GM19463 (cell line): ENCODE measurements at regions not wholly inside any gene's neighbourhood (a gene's known extent, or its start where the extent isn't known, plus 50 kb on each side); places are given as distances from the start of the nearest gene placed in this dataset.

ENCODE experiments used
- ATAC-seq: cut with Tn5 transposase; IDR thresholded peaks from one replicate; pipeline ENCODE4 v1.9.1; 2021; ENCODE audit warnings: mild to moderate bottlenecking, moderate library complexity; ENCODE audit not compliant: unreplicated experiment

DNA sequence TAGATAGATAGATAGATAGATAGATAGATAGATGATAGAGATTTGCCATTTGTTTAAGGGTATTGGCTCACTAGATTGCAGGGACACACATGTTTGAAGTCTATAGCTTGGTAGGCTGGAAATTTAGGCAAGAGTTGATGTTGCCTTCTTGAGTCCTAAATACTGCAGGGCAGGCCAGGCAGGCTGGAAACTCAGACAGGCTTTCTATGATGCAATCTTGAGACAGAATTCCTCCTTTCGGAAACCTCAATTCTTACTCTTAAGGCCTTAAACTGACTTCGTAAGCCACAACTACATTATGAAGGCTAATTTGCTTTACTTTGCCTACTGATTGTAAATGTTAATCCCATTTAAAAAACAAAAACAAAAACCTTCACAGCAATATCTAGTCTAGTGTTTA is 322.9 kb upstream of the AKR1E2 start:
- ATAC-seq, result no peak

DNA sequence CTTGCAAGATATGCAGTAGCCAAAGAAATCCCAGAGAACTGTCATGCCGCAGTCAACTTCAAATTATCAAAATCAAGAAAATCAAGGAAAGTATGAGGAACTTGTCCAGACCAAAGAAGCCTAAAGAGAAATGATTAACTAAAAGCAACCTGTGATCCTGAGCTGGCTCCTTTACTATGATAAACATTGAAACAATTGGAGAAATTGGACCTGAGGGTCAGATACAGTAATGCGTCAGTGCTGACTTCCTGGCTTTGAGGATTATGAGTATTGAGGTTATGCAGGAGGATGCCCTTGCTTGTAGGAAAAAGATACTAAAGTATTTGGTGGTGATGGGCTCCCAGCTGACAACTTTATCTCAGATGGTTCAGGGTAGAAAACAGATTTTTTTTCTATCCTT is 324.7 kb upstream of the AKR1E2 start:
- no peak for ATAC-seq

DNA sequence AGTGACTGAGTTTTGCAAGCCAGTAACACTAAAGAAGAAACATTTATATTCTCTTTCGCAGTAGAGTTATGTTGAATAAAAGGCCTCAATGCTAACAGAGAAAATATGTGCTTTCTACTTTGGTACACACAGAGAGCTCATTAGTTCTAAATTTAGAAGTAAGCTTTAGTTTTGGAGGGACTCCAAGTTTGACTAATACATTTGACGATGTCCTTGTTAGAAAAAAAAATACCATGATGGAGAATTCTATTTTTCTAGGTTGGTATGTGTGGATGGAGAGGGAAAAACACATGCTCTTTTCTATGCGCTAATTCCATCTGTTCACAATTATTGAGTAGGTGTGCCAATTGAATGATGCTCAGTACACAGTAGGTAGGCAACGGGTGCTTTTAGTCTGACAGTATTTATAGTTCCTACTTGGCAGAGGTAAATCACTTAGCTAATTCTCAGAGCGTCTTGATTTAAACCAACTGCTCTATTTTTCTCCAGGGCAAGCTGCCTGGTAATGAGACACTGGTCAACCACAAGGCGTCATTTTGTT is 327.2 kb upstream of the AKR1E2 start:
- no peak for ATAC-seq

DNA sequence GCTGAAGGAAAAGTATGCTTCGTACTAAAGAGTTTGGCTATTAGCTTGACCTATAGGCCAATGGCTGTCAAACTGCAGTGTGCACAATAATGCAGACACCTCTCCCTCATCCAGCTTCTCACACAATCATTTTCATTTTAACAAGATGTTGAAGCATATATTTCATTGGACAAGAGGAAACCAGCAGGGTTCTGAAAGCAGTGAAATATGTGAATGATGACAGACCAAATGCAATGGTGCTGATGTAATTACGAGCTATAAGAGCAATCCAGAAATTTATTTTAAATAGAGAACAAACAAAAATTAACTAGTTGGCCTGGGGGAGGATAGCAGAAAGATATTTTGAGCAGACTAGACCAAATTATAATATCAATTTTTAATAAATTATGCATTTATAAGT is 331.5 kb upstream of the AKR1E2 start:
- ATAC-seq, result no peak

DNA sequence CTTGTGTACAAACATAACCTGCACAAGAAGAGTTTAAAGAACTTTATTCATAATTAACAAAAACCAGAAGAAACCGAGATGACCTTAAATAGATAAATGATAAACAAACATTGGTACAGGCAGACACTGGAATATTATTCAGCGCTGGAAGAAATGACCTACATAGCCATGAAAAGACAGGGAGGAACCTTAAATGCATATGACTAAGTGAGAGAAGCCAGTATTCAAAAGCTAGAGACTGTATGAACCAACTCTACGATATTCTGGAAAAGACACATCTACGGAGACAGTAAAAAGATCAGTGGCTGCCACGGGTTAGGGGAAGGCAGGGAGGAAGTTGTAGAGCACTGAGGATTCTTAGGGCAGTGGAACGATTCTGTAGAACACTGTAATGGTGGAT is 333.8 kb upstream of the AKR1E2 start:
- no peak for ATAC-seq

DNA sequence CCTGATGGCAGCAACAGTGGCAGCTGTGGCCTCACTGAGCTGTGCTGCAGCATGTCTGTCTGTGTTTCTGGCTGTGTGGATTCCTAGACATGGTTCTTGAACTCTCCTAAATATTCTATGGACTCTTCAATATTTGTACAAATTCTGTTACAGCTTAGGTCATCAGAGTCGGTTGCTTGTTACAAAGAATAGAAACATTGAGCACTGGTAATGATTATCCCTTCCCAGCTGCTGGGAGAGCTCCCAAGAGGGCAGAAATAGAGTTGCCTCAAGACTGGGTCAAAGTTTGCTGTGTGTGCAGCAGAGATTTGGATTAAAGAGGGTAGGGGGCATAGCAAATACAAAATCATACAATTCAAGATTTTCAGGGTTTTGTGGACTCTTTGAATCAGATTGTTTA is 337.1 kb upstream of the AKR1E2 start:
- no peak for ATAC-seq

DNA sequence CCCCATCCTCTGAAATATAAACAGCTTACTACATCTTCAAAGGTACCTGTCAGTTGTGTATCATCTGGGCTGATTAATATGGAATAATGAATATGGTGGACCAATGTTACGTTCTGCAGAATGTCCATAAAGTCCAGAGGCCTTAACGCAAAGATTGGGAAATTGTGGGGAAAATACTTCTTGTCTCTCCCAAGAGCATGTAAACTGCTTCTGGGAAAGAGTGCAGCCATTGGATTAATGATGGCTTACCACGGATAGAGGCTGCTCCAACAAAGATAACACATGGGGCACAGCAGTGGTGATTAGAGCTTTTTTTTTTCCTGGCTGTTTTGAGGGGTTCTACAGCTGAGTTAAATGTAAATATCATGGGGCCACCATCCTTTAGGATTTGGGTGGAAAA is 340.4 kb upstream of the AKR1E2 start:
- ATAC-seq, result no peak

DNA sequence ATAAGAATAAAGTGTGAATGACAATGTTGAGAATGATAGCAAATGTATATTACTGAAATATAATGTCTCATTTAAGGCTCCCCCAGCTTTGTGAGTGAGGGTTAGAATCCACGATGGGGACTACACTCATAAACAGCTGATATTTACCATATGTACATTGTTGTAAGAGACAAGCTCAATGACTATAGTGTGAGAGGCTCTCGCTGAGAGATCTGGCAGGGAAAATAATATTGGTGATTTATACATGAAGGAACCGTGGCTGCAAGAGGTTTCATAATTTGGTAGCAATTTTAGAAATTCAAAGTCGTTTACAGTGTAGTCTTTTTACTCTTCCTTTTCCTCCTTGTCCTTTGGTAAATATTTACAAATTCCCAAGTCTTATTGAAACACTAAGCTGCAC is 342.2 kb upstream of the AKR1E2 start:
- no peak for ATAC-seq

DNA sequence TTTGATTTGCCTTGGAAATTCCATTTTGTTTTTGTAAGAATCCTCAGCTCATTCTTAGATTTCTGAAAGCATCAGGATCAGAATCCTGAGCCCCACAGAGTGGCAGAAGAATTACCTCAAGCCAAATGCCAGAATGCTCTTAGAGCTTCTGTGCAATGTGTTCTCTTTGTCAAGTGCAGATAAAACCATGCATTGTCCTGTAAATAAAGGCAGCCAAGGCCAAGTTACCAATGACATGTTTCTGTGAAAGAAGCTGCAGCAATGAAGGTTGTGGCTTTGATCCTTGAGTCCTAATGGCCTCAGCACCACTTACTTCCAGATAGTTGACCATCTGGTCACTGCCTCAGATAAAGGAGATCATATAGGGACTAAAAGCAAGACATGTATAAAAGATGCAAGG is 343.3 kb upstream of the AKR1E2 start:
- no peak for ATAC-seq

DNA sequence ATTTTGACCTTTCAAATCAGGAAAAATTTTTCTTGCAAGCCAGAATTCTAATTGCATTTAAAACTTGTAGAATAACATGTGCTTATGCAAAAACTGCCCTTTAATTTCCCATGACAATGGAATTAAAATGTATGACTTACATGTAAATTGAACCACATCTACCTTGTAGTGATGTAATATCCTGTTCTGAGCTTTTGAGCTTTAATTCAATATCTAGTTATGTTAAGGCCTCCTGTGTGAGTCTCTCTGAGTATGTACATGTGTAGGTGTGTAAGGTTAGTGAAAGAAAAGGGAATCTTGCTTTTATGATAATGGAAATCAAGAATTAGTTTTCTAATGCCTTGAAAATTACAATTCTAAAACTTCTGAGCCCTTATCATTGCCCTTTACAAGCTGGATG is 344.8 kb upstream of the AKR1E2 start:
- ATAC-seq, result no peak

DNA sequence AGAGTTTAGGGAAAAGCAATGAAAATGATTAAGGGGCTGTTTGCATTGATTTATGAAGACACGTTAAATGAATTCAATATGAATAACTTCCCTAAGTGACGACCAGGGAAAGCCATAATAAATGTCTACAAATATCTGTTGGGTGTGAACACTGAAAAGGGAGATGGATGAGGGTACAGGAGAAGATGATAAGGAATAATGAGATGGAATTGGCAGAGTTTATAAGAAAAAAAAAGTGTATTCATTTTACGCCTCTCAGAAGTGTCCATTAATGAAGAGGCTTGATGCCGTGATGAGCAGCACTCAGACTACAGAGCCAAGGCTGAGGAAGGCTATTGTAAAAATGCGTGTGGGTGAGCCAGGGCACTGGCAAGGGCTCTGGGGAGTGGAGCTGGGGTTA is 346.7 kb upstream of the AKR1E2 start:
- ATAC-seq, result no peak

DNA sequence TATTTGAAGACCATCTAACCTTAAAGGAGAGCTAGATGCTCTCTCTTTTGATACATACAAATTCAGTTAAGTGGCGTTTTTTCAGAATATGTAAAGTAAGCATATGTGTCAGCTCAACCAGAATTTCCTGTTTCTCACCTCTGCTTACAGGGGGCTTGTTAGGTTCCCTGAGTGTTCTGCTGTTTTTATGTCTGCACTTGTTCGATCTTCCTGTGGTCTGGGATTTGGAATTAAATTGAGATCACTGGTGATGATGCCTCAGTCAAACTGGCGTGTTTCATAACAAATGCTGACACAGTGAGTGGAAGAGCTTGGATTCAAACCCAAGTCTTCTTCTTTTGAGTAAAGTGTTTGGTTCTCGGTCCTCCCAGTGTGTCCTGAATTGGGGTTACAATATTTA is 348.3 kb upstream of the AKR1E2 start:
- no peak for ATAC-seq

DNA sequence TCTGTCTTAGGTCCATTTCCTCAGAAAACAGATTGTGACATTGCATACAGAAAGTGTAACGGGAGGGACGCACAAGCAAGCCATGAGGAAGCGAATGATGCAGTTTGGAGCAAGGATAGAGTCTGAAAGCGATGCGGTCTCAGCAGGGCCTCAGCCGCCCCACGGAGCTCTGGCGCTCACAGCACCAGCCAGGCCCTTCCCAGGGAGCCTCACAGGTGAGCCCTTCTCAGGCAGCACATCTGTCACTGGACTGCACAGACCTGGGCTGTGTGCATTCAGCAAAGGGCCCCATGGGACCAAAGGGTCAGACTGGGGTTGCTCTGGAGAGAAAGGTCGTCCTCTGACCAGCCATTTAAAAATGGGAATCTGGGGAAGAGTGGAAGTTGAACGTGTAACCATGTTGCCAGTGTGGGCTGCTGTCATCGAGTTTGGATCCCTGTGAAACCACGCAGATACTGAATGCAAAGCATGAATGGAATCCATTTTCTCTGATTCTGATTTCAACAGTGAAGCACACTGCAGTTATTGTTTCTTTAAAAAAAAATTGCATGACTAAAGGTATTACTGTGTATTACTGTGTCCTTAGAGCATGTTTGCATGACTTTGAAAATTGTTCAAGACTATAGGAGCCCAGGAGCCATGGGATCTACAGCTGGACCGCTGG is 350.0 kb upstream of the AKR1E2 start:
- ATAC-seq, result no peak

DNA sequence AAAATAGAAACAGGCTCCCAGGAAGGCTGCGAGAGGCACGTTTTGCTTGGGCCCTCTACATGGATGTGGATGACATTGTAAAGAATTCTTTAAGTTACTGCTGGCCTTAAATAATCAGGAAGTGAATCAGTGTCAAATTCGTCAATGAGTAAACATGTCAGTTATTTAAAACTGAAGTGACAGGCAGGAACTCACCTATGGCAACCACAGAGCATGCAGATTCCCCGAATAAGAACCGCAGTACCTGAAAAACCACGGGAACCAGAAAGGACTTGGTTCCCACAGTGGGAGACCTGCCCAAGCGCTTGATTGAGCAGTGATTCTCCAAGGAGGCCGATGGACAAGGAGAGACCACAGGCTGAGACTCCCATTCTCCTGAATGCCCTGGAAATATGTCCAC is 351.2 kb upstream of the AKR1E2 start:
- ATAC-seq, result no peak

DNA sequence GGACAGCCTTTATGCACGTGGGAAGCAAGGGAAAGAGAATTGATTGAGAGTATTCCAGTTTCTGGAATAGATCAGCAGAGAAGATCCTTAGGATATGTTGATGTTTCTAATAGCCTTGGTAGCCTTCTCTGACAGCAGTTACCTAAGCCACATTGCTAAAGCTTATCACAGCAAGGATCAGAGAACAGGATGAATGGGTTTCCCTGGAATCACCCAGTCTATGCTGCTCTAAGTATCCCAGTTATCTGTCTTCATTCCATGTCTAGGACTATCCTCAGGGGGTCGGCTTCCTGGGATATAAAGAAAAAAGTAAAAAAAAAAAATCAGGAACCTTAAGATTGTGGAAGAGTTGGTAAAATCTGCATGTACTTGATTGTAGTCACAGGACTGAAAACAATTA is 352.0 kb upstream of the AKR1E2 start:
- ATAC-seq, result no peak

DNA sequence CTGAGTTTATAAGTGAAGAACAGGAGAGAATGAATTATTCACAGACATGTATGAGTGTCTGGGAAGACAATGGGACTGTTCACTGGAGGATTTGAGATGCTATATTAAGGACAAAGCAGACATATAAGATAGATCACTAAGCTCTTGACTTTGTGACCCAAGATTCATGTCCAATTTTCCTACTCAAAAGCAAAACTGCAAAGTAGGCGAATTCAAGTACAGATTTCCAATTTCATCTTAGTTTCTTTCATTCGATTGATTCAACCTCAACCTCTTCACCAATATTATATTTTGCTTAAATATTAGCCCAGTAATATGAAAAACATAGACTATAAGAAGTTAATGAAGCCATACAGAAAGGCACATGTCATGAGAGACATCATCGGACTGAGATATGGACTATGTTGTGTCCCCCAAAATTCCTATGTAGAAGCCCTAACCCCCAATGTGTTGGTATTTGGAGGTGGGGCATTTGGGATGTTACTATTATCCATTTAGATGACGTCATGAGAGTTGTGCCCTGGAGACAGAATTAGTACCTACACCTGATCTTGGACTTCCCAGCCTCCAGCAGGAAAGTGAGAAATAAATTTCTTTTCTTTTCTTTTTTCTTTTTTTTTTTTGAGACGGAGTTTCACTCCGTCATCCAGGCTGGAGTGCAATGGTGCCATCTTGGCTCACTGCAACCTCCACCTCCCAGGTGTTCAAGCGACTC is 353.7 kb upstream of the AKR1E2 start:
- no peak for ATAC-seq

DNA sequence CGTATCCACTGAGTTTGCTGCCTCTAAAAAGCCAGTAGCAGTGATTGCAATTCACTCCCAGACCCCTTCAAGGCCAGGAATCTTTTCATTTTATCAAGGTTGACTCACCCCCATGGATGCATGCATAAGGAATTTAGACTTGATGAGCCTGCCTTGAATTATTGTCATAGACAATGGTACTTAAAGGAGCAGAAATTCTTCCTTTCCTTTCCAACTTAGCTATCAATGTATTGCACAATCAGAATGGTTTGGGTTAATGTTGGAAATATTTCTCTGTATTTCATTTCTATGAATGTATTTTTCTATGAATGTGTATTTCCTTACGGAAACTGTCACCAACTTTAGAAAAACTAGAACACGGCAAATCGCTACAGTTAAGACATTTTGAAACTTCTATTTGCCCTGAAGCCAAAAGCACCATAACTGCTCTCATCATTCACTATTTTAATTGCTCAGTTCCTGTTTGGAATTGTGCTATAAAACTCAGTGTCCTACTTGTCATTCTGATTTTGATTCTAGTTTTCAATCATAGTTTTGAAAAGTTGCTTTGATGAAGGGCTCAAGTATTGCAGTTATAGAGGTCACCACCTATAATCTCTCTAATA is 355.7 kb upstream of the AKR1E2 start:
- ATAC-seq, result no peak

DNA sequence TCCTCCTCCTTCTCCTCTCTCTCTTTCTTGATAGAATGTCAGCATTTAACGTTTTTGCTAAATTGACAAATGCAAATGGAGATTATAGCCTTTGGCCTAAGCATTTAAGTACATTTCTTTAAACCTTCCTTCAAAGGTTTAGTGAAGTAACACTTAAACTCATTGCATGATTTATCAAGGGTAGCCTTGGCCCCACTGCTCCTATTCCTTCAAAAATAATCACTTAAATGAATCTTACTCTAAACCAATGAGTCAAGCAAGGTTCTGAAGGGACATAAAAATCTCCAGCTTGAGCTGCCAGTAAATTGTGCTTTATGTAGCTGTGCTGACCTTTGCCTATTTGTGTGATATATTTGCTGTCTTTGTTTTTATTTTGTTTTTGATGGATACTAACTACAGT is 358.5 kb upstream of the AKR1E2 start:
- no peak for ATAC-seq

DNA sequence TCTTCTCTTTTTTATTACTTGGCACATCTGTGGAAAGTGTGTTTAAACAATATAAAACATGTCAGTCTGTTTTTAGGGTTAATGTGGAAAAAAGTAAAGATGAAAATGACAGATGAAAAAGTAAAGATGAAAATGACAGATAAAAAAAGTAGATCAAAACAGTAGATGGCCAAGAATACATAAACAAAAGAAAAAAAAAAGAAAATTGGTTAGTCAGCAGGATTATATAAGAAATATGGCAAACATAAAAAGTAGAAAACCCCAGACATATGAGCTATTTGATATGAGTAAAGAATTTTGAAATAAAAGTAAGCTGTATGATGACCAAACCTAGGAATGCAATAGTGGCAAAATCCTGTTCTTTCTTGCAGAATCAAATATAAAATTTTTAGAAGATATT is 365.7 kb upstream of the AKR1E2 start:
- ATAC-seq, result no peak

DNA sequence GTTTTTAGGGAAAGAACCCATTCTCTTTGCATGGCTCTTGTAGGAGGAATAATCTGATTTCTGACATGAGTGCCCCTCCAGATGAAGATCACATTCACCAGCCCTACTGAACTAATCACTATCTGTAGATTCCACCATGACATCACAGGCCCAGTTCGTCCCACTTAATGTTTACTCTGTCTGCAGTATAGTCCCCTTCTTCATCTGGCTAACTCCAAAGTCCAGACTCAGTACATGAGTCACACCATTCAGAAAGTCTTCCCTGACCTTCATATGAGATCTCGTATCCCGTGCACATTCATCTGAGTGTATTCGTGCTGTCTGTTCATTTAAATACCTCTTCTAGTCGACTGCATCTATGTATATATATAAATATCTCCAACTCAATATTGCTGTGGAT is 366.5 kb upstream of the AKR1E2 start:
- no peak for ATAC-seq

DNA sequence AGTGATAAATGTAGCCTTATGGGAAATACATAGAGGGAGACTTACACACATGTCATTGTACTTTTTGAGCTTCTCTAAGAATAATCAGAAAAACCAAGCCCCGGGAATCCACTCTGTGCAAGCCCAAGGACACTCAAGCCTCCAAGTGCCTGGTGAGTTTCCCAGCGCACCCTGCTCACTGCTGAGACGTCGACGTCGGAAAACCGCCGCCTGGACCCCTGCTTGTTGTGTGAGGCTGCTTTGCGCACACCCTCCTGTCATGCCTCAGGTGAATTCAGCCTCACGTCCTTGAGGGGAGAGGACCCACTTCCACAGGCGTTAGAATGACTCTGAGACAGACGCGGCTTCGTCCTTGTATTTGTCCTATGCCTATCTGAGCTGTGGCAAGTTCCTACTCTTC is 368.4 kb upstream of the AKR1E2 start:
- ATAC-seq, result no peak

DNA sequence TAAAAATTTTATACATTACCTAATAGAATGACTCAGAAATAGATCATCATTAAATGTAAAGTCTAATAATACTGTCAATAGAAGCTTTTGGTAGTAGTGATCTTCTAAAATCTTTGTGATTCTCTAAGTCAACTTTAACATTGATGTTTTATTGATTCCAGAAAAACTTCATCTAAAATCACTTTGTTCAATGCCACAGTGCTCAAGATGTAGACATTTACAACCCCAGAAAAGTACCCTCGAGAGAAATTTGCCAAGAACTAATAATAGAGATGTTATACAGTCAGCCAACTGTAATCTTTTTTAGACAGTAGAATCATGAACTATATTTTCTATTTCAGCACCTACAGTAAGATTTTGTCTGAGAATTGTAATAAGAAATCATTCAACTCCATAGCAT is 369.2 kb upstream of the AKR1E2 start:
- no peak for ATAC-seq
